ENCODE measurements at regions not wholly inside any gene's neighbourhood (a gene's known extent, or its start where the extent isn't known, plus 50 kb on each side); places are given as distances from the start of the nearest gene placed in this dataset.

DNA sequence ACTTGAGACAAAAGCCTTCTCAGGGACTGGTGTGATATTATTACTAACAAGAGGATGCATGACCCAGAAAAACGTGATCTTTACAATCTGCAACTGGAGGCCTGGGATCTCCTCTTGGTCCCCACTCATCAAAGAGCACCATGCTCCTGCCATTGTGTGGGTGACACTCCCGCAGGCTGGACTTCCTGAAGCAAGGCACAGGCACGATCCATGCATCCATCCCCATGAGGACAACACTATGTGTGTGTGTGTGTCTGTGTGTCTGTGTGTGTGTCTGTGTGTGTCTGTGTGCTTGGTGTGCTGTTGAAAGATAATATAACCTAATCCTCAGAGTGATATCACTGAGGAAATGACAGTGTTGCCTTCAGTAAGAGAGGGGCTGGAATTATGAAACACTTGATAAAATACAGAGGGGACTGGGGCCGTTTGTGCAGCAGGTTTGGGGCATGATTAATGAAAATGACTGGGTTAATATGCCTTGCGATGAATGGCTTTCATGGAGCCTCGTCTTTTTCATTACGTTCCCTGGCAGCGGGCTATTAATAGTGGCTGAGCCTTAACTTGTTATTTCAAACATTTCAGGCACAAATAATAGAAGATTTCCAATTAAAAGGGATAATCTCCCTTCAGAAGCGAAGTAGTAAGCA is 180.8 kb upstream of the TCERG1L start:
- DNase-seq = no peak

DNA sequence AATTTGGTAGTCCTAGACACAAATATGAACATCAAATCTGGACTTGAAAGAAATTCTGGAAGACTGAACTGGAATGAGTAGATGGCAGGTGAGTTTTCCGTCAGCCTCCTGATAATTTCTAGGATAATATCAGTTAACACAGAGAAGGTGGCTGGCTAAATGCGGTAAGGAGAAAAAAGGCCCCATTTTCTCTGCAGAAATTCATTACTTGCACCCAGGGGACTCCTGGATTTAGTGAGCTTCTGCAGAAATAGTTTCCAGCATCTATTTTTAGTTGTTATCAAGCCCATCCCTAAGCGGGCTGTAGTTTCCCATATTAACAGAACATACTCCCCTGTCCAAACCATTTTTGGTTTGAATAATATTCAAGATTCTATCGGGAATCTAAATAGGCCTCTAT is 181.9 kb upstream of the TCERG1L start:
- DNase-seq = no peak

DNA sequence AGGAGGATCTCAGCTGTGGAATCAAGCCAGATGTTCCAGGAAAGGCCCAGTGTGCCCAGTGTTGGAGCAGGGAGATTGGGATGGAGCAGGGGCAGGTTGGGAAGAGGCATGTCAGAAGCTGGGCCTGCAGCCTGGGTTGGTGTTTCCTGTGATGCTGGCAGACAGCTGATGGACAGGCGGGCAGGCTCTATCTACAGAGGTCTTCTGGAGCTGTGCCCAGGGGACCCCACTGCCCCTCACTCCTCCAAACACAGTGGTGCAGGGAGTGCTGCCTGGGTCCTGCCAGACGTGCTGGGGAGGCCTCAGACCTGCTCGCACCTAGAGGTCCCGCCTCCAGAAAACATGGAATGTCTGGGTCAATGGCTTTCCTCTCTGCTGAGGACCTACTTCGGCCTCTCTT is 182.9 kb upstream of the TCERG1L start:
- no peak for DNase-seq

DNA sequence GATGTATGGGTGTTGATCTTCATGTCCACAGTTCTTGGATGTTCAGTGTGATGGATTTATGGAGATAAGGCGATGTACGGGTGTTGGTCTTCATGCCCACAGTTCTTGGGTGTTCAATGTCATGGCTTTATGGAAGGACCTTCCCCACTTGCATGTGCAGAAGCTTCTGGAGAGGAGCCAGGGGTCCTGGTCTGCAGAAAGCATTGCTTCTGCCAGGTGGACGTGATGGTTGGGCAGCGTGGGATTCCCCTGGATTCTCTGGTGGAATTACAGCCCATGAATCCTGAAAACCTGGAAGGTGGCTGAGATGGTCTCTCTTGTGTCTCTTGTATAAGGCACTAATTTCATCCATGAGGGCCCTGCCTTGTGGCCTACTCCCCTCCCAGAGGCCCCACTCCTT is 183.7 kb upstream of the TCERG1L start:
- no peak for DNase-seq

DNA sequence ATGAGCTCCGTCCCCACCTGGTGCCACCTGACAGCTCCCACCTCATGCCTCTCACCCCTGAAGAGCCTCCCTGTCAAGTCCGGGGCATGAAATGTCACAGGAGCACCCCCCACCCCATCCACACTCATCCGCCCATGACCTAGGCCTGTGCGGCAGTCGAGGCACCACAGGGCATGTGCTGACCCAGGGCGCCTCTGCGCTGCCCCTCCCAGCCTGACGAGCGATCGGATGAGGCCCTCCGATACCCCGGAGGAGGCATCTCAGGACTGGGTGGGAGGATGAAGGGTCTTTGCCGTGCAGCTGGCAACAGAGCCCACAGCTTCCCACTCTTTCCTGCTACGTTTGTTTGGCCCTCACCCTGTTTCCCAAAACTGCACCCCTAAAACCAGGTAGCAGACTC is 184.4 kb upstream of the TCERG1L start:
- no peak for DNase-seq

DNA sequence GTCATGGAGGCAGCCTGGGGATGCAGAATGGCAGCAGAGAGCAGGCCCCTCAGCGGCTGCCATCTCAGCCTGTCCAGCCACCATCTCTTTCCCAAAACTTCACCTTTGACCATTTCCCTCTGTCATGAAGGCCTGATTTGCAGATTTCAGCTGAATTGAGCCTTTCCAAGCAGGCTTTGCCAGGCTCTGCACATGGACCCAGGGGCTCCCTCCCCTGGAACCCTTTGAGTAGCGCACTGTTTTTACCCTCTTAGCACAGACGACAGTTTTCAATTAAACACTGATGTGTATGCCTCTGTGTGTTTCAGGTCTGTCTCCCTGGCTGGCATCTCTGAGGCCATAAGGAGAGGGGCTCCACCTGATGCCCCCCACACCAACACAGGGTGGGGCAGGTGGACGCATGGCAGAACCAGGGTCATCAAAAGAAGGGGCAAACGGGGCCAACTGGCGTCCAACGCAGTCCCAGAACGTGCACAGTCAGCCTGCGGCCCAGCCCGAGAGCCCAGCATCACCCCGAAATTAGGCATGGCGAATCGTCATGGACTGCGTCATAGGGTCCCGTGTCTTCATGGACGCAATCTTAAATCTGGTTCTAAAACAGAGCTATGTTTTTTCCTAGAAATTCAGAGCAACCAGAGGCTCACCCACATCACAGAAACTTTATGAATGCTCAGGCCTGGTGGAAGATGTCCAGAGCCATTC is 185.0 kb upstream of the TCERG1L start:
- DNase-seq = no peak

DNA sequence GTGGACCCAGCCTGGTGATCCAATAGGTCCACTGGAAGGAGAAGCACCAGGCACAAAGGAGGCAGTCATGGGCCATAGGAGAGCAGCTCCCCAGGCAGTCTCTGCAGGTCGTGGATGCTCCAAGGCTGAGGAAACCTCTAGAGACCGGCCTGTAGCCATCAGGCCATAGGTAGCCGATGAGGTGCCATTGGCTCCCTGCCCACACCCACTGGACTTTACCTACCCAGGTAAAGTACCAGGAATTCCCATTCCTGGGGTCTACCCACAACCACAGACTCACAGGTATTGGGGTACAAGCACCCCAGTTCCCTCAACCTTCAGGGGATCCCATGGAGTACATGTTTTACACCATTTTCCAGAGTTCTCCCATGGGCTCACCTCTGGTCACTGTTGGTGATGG is 188.0 kb upstream of the TCERG1L start:
- no peak for DNase-seq

DNA sequence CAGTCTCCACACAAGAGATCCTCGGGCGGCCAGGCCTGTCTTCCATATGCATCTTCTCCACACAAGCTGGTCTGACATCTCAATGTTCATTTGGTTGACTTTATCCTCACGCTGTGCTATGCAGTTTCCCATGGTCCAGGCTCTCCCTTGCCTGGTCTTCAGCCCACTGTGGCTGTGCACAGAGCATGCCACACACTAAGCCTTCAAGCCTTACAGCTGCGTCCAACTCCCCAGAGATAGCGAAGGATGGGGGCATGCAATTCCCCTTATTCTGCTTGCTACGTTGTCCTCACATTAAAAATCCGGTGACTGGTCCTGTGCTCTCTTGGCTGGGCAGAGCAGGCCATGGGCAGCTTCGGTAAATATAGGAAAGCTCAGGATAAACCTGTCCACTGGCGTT is 188.7 kb upstream of the TCERG1L start:
- DNase-seq = no peak

DNA sequence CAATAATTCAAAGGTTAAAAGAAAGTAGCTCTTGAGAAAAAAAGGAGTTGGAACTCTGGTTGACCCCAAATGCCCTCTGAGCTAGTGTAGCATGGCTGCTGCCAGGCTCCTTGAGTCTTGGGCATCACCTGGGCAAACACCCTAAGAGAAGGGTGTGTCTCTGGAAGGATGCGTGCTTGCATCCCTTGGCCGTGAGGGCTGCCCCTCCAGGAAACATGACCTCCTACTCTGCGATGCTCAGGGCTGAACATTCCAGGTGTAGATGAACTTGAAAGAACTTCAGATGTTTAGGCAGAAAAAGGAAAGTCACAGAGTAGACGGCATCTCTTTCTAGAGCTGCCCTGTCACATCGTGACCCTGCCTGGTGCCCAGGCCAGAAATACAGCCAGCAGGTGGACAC is 189.4 kb upstream of the TCERG1L start:
- DNase-seq = no peak

DNA sequence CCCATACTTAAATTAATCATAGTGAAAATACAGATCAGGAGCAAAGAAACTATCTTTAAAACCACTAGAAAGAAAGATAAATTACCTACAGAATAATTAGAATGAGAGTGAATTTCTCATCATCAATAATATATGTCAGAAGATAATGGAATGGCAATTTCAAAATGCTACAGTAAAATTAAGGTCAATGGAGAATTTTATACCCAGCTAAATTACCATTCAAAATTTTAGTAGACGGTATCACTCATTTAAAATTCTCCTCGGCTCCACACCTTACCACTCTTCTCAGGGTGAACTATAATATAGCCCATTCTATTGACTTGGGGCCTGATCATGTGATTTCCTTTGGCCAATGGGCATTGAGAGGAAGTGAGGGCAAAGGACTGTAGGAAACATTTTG is 192.5 kb upstream of the TCERG1L start:
- no peak for DNase-seq

DNA sequence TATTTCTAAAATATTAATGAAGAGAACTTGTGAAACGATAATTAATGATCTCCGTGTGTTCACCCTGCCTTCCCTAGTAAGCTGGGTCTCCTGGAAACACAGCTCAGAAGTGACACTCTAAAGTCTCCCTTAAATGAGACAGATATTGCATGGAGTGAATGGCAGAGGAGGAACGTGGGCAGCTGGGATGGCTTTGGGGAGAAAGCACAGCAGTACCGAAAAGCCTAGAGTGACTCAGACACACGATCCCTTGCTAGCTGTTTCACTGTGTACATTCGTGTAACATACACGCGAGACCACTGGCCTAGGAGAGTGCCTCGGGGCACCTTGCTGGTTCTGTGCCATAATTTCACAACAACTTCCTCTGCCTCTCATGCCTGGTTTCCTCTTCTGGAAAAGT is 199.9 kb upstream of the TCERG1L start:
- no peak for DNase-seq

DNA sequence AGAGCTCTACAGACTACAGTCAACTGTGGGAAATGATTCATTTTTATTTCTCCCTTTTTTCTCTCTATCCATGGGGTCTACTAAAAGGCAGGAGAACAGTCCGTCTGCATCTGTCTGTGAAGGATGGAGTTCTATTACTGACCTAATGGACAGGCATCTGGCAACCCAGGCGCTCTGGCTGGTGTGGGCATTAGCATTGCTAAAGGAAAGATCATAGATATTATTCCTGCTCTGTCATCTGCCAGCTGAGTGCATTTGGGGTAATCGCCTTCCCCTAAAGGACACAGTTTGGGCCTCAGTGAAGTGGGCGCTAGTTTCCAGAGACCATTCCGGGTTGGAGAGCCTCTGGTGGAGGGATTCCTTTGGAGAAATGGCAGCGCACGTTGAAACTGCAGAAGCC is 201.3 kb upstream of the TCERG1L start:
- DNase-seq = no peak

DNA sequence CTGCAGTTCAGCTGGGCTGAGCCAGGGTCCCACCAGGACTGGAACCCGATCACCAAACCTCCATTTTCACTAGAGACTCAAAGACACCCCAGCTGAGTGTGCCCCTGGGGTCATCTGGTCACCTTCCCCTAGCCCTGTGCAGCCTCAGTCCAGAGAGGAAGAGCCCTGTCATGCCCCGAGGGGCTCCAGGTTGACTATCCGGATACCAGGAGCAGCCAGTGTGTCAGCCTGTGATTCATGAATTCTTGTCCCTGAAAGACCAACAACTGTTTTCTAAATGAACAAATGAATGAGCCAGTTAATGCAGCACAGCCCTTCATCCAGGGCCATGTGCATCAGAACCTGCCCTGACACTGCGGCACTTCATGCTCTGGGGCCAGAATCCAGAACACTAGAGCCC is 201.9 kb upstream of the TCERG1L start:
- DNase-seq = no peak

DNA sequence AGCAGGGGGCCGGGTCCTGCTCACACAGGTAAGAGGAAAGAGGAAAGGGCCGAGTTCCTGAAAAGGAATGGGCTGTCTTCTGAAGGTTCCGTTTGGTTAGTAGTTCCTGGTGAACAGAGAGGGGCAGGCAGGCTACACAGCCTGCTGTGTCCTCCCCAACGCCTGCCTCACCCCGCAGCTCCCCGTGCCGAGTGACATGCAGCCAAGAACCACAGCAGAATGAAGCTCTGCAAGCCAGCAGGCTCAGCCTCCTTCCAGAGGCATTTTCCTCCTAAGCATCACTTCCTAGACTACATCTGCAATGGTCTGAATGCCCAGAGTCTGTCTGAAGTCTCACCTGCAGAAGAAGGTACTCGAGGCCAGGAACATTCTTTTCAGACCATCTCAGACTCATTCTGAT is 202.4 kb upstream of the TCERG1L start:
- no peak for DNase-seq

DNA sequence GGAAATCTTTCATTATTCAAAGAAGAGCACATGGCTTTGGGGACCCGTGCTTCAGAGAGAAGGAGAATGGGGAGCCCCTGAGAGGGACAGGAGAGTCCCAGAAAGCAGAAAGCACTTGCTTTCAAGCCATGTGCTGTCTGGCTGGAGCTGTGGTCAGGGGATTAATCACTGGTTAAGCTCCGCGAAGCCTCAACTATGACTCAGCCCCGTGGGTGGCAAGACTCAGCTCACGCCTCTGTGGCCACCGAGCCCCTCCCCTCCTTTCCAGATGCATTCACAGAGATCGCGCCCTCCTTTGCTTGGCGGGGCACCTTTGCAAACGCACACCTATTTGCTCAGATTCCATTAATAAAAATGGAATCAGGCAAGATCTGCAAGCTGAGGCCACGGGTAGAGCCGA is 202.9 kb upstream of the TCERG1L start:
- no peak for DNase-seq

DNA sequence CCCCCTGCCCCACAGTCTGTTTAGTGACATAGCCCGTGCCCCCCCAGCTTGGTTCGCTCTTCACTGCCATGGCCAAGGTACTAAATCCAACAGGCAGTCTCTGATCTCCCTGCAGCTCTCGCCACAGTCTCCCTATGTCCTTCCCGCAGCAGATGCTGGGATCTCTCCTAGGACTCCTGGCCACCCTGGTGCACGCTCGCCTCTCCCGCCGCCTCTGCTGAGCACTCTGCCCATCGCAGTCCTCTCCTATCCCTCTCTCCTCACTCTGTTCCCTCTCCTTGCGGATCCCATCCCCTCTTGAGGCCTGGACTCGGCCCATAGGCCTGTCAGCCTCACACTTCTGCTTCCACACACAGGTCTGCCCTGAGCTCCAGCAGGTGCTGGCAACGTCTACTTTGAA is 204.8 kb upstream of the TCERG1L start:
- DNase-seq = no peak

DNA sequence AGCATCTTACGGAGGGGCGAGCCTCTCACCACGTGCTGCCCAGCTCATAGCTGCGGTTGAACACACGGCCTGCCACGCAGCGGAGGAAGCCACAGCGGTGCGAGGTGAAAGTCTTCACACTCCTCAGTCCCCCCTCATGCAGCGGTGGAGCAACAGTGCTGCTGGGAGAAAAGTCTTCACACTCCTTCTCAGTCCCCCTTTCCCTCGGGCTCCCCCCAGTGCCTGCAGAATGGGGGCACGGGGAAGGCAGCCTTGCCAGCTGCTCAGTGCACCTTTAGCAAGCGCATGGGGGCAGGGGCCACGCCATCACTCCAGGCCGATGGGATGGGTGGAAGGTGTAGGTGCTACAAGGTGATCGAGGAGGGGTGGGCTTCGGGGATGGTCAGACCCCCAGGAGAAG is 206.3 kb upstream of the TCERG1L start:
- DNase-seq = no peak

DNA sequence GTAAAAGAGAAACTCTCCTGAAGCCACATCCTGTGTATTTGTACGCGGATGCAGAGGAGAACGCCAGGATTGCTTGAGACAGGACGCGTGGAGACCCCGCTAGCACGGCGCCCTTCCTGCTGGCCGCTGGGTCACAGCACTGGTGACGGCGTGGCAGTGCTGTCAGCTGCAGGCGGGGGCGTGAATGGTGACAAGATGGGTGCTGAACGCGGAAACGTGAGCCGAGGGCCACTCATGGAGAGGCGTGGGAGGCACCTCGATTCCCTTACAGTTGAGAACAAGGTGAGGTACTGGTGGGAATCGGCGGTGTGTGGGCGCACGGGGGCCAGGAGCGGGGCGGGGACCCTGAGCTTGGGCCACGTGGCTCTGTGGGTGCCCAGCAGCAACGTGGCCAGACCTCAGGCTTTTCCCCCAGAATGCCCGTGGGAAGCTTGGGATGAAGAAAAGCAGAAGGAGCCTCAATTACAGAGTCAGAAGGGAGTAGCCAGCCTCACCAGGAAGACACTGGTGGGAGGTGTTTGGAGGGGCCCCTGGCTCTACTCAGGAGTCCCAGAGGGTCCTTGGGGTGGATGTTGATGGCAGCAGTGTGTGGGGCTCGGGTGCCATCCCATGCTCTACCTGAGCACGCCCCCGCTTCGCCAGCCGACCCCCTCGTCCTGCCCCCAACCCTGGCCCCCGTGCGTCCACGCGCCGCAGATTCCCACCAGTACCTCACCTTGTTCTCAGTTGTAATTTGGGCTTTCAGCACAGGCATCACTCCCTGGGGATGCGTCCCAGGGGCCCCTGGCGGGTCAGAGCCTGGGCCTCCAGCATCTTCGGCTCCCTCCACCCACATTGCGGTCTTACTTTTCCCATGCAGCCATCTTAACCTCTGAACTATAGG is 208.4 kb upstream of the TCERG1L start:
- no peak for DNase-seq

DNA sequence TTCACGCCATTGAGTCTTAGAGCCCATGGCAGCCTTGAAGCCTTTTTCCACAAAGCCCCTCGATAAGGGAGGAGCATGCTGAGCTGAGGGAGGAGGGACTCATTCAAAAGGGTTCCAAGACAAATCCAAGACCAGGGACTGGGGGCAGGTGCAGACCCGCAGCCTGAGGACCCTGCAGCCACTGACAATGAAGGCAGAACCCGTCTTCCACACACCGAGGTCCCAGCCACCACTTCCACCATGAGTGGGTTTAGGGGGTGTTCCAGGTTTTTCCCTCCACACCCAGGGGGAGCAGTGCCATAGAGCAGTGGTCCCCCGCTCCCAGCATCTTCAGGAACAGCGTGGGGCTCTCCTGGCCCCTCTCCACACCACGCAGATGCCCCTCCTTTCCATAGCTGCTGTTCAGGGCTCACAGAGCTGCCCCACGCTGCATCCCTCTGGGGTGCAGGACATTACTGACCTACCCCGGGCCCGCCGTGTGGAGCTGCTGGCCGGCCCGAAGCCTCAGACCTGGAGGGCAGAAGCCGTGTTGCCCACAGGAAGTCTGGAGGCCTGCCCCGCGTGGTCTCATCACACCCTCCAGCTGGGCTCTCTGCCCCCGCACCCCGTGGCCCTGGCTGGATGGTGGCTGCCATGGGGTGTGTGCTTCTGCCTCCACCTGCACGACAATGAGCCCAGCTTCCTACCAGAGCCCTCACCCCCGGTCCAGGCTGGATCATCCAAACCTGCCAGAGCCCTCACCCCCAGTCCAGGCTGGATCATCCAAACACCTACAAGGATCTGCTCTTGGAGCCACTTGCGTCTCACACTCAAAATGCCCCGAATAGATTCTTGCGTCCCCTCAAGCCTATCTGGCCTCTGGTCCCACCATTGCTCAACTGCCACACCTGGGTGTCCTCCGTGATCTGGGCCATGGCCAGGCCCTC is 220.0 kb upstream of the TCERG1L start:
- no peak for DNase-seq

DNA sequence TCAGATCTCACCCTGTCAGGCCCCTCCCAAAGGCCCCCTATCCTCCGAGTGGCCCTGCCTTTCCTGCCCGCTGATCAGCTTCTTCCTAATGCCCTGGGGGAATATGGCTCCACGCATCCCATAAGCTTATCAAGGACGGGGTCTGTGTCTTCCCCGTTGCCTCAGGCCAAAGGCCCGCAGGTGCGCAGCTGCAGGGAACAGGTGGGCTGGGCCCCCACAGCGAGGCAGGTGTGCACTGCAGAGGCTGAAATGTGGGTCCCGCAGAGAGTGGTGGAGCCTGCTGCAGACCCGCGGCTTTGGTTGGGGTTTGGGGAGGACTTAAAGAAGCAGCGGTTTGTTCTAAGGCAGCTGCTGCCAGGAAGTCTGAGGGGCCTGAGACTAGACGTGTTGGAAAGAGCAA is 220.8 kb upstream of the TCERG1L start:
- no peak for DNase-seq

DNA sequence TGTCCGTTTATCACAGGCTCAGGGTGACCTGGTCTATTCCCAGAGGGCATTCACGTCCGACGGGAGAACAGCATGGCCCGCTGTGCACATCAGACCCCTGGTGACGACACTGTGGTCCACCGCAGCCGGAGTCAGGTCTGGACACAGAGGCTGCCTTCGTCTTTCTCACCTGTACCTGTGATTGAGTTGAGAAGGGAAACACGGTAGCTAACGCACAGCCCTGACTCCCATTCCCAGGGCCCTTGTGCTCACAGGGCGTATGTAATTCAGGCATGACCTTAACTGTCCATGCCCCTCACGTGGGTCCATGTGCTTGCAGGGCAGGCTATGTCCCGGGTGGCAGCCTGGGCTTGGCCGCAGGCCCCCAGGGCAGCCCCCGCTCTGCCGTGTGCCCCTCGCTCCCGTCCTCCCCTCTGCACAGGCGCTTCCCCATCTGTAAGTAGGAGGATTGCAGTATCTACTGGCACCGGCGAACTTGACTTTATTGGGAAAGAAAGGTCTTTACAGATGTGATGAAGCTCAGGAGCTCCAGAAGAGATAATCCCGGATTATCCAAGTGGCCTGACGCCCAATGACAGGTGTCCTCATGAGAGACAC is 221.3 kb upstream of the TCERG1L start:
- no peak for DNase-seq

DNA sequence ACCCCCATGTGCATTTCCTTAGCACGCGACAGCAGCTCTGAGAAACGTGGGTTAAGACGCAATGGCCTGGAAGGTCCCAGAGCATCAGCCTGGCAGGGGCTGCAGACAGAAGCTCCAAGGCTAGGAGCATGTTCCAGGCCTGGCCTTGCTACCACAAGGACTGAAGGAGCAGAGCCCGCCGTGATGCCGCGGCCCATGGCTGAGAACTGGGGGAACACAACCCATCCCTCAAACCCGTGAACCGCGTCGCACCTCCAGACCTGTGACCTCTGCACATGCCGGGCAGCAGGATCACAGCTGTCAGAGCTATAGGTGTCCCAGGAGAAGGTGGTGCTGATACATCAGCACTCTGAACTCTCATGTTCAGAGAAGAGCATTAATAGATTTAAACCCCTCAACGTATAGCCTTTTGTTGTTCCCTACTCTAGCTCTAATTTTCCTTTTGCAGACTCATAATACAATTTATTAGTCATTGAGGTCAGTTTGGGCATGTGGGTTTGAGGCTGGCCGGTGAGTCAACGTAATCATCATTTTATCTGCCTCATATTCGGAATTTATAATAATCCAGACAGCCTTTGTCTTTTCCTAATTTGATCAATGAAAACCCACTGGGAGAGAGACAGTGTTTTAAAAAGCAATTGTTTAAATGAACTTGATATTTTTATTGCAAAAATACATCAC is 222.5 kb upstream of the TCERG1L start:
- DNase-seq = no peak
